Fibroblast of the aortic adventitia (primary cell): ENCODE measurements at regions not wholly inside any gene's neighbourhood (a gene's known extent, or its start where the extent isn't known, plus 50 kb on each side); places are given as distances from the start of the nearest gene placed in this dataset.

ENCODE experiments used
- DNase-seq: peaks from one replicate; pipeline ENCODE4 v3.0.0-alpha.2; 2010; ENCODE audit warnings: low read depth
- H3K4me3 ChIP-seq: 2 replicates; pipeline ENCODE4 v1.5.1; 2011; ENCODE audit warnings: low read depth, mild to moderate bottlenecking, control low read depth, low read length, moderate library complexity
- TF ChIP-seq, protein P1 (sequence below): IDR thresholded peaks from 2 replicates; pipeline ENCODE4 v1.5.1; 2011; ENCODE audit warnings: mild to moderate bottlenecking, low read length, control low read depth, inconsistent platforms; ENCODE audit not compliant: insufficient read depth

DNA sequence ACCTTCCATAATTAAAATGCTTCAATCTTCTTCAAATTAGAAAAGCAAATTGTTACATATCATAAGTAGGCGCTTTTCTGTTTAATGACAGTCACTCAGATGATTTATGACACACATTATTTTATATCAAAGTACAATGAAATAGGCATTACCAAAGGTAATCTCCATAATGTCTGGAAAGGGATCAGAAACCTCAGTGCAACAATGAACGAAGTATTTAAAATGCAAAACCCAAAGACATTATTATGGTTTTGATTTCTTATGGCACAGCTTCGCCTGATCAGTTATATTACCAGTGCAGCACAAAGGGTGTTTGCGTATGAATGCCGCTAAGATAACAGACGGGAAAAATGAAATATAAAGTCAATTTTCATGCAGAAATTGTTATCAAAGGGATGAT lies 162.2 kb upstream of the MEIS1 start:
- no peak for DNase-seq
- TF ChIP-seq, protein P1, sequence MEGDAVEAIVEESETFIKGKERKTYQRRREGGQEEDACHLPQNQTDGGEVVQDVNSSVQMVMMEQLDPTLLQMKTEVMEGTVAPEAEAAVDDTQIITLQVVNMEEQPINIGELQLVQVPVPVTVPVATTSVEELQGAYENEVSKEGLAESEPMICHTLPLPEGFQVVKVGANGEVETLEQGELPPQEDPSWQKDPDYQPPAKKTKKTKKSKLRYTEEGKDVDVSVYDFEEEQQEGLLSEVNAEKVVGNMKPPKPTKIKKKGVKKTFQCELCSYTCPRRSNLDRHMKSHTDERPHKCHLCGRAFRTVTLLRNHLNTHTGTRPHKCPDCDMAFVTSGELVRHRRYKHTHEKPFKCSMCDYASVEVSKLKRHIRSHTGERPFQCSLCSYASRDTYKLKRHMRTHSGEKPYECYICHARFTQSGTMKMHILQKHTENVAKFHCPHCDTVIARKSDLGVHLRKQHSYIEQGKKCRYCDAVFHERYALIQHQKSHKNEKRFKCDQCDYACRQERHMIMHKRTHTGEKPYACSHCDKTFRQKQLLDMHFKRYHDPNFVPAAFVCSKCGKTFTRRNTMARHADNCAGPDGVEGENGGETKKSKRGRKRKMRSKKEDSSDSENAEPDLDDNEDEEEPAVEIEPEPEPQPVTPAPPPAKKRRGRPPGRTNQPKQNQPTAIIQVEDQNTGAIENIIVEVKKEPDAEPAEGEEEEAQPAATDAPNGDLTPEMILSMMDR, result no peak
- H3K4me3 ChIP-seq, result no peak overlapping the region

DNA sequence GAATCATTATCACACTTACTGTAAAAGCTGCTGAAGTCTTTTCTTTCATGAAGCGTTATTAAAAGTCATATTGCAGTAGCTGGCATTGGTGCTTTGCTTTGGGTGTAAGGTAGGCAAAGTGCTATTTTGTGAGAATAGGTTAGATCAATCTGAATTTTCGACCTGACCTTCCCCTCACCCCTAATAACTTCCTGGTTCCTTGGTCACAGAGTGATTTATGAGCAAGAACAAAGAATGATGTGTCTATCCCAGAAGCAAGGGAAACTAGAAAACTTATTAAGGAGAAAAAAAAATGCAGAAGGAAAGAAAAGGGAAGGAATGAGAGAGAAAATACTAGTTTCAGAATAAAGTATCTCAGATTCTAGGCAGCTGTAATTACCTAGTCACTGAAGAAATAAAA lies 163.1 kb upstream of the MEIS1 start:
- TF ChIP-seq, protein P1, result no peak
- DNase-seq, result no peak
- no peak overlapping the region for H3K4me3 ChIP-seq

DNA sequence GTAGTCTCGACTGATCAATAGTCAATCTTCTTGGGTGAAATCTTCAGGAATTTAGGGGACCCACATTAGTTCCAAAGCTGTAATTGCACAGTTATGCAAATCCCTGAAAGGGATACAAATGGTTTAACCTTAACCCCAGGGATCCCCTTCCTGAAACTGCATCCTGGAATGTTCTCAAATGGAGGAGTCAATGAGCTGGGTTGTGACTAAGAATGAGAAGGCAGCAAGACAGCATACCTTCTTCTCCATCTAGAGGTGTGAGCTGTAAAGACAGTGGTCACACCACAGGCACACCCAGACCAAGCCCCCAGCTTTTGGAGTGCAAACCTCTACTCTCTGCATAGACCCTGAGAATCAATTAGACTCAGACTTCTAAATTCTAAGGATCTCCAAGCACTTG lies 164.7 kb upstream of the MEIS1 start:
- DNase-seq, result no peak
- TF ChIP-seq, protein P1, result no peak
- H3K4me3 ChIP-seq, result no peak overlapping the region

DNA sequence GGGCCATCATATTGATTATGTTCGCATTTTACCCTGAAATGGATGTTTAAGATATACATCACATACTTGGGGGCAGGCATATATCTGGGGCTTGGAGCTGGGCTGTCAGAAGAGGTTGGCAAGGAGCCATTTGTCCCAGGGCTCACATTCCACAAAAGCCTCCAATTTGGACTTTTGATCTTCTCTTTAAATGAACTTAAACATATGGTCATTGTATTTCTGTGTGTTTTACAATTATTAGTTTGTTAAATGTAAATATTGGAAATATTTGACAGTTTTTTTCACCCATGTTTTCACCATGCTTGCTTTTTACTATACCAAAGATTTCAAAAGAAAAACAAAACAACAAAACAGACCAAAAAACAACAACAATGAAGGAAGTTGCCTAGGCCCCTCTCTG lies 165.8 kb upstream of the MEIS1 start:
- no peak for DNase-seq
- TF ChIP-seq, protein P1, result no peak
- no peak overlapping the region for H3K4me3 ChIP-seq

DNA sequence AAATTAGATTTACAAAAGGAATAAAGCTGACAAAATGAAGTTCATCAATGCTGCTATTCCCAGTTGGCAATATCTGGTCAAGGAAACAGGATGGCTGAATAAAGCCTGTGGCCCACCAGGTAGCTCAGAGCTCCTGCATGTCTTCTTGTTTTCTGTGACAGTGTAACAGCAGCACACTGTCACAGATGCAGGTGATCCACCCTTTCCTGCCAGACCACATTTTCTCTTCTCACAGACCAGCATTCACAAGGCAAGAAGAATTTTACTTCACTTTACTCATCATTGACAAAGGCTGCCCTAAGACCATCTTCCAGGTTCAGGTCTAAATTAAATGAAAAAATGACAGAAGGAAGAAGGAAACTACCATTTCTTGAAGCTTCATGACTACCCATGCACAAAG lies 166.2 kb upstream of the MEIS1 start:
- TF ChIP-seq, protein P1, result no peak
- no peak overlapping the region for H3K4me3 ChIP-seq
- DNase-seq, result no peak

DNA sequence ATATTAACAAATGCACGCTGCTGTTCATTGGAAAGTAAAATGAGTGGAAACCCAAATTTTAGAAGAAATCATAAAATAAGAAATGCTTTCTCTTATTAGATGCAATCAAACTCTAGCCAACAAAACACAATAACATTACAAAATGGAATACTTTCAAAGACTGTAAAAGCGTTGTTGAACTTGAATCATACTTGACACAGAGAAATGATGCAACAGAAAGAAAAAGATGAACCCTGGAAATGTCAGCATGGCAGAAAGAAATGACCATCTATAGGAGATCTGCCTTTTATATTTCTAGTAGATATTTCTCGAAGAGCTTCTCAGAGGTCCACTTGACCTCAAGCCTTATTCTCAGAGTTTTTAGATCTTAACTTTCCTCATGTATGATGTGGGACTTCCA lies 170.6 kb upstream of the MEIS1 start:
- no peak for DNase-seq
- no peak overlapping the region for H3K4me3 ChIP-seq
- TF ChIP-seq, protein P1, result no peak

DNA sequence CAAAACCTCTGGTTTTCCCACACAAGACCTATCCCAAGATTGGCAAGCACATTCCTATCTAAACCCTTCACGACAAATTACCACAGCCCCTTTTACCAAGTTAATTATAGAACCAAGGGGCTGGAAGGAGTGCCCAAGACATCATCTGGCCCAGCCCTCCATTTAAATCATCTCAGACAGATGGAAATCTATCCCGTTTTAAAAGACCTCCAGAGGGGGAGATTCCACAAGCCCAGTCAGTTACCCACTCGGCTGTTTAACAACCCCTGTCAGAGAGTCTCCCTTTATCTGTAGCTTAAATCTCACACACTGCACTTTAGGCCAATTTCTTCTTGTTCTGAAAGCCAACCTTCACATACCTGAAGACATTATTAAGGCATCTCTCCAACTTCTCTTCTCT lies 179.1 kb upstream of the MEIS1 start:
- TF ChIP-seq, protein P1, result no peak
- DNase-seq, result no peak

More for the DNA sequence above, 179.1 kb upstream of the MEIS1 start:
- H3K4me3 ChIP-seq, result no peak overlapping the region
